CD4-positive, alpha-beta T cell treated with Interleukin-10 for 1 hour (primary cell): ENCODE measurements at regions not wholly inside any gene's neighbourhood (a gene's known extent, or its start where the extent isn't known, plus 50 kb on each side); places are given as distances from the start of the nearest gene placed in this dataset.

Experiments
- DNase-seq: peaks from one replicate; pipeline ENCODE4 v3.0.0-alpha.2; 2020

GRCh38 chr2:137826373-137827372 is 137.6 kb upstream of the HNMT start:
- no peak for DNase-seq

DNA sequence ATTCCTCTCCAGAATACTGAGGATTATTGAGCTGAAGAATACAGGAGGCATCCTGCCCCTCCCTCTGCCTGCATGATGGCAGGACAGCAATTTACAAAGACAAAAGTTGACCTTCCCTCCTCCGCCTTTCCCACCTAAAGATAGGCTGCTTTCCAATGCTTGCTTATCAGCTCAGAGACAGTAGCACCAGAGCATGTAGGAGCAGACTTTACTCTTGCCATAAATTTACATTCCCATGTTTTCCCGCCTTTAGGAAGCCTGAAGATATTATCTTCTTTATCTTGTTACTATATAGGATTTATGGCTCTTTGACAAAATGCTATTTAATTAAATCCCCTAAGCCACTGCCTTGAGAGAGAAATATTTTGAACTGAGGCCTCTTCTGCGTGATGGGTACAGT is 135.6 kb upstream of the HNMT start:
- no peak for DNase-seq

- DNase-seq = no peak
Observed at GRCh38 chr2:137829251-137829650, 135.0 kb upstream of the HNMT start.

DNA sequence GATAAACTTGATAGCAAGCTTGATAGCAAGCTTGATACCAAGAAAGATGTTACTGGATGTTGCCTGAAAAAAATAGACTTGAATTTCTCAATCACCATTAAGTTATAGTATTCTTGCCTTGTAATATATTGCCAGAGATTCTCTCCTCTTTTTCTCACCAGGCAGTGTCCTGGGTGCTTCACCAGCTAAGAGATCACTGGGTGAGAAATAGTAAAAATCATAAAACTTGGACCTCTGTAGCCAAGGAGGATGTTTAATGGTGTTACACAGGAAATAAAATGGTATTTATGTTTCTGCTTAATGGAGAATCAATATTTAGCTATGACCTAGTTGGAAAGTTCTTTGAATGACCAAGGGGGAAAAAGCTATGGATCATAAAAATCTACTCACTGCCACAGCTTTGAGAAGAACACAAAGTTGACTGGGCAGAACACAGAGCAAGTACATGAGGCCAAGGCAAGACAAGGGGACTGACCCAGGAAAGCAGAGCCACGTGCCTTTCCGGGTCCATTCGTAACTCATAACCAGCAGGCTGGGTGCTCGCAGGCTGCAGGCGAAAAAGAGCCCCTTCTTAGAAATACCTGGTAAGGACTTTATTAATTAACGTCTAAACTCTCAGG is 129.4 kb upstream of the HNMT start:
- no peak for DNase-seq

GRCh38 chr2:137836671-137837070 is 127.6 kb upstream of the HNMT start:
- no peak for DNase-seq

GRCh38 chr2:137837830-137838229 is 126.4 kb upstream of the HNMT start:
- DNase-seq = no peak

GRCh38 chr2:137838255-137839092 is 125.8 kb upstream of the HNMT start:
- peak; percentile 48 for DNase-seq

DNA sequence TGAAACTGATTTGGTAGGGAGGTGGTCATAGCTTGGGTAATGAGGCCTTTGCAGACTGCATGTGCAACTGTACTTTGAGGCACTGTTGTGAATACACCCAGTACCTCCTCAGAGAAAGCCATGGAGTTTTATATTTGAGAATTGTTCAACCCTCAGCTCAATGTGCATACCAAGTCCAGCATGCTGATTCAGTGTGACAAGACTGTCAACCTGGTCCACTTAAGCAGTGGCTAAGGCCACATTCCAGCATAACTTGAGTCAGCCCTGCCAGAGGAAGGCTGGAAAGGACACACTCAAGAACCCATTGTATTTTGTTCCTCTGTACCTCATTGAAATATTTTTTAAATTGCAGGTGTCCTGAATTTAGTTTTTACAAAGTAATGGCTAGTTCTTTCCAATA is 121.8 kb upstream of the HNMT start:
- no peak for DNase-seq

- DNase-seq = no peak
Observed at GRCh38 chr2:137842952-137843351, 121.3 kb upstream of the HNMT start.

DNA sequence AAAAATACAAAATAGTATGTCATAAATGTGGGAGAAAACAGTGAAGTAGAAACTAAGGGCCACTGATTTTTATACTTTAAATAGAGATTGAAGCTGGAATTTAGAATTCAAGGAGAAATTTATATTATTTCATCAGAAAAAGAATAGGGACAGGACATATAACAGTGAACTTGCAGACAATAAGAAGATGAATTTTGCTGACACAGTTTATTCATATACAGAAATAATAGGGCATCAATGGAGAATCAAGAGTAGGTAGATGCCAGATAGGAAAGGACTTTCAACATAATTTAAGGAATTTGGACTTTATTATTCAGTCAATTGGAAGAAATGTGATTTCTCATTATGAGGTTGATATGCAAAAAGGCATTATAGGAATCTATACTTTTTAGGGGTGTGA is 118.9 kb upstream of the HNMT start:
- no peak for DNase-seq

- no peak for DNase-seq
Observed at GRCh38 chr2:137846993-137847392, 117.3 kb upstream of the HNMT start.

GRCh38 chr2:137847443-137847842 is 116.8 kb upstream of the HNMT start:
- no peak for DNase-seq

GRCh38 chr2:137857881-137858280 is 106.4 kb upstream of the HNMT start:
- no peak for DNase-seq

GRCh38 chr2:137862651-137863050 is 101.6 kb upstream of the HNMT start:
- no peak for DNase-seq

- peak; percentile 40 for DNase-seq
Observed at GRCh38 chr2:137865954-137866540, 98.2 kb upstream of the HNMT start.

DNA sequence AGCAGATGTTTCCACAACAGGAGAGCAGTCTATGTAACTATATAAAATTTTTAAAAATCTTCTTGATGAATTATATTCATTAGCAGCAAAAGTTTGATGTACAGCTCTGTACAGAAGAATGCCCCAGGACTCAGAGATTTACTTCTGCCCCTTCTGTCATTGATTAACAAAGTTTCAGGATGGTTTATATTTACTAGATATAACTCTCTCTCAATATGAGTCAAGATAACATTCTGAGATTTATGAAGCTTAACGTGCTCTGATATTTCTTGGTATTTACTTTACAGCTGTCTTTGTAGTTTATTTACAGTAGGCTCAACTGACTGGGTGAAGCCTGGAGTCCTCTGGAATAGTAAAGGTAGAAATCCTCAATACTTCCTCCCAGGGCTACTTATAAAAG is 93.6 kb upstream of the HNMT start:
- DNase-seq = no peak

DNA sequence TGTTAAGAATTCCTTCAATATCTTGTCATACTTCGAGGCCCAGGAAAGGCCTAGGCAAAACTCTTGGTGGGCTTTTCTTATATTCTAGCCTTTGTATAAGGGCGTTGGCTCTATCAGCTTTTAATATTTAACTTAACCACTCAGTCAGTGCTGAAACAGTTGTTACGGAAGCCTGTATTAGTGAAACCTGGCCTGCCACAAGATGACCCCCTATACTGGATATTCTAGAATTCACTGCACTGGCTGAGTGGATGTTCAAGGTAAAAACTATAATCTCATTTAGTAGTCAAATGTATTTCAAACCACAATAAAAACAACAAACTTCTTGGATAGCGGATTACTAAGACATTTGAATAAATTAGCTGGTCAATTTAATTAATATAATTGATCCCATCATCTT is 91.7 kb upstream of the HNMT start:
- no peak for DNase-seq

DNA sequence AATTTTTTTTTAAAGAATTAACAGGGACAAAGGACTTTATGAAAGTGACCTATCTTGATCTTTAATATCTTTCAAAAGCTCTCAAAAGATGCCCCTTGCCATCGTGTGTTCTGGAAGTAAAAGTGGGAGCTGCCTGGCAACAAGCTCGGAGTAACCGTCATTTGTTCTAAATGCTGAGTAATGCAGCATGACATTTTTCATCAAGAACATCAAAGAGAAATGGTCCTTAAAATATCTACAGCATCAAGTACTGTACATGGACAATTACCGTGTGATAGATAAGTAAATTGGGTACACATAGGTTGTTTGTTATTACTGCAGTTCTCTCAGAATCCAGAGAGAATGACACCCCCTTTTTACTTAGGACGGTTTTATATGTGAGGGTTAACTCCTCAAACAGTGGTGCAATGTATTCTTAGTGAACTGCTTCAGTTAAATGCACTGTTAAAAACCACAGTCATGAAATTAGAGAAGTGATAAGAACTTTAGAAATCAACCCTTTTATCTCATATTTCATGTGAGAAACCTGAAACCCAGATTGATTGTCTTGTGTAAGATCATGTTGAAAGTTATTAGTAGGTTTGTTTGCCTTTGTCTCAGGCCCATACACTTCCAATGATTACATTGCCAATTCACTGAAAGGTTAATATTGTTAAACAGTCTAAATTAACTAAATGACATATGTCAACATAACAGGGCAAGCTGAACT is 90.6 kb upstream of the HNMT start:
- DNase-seq = no peak

- DNase-seq = no peak
Observed at GRCh38 chr2:137879121-137879520, 85.2 kb upstream of the HNMT start.

DNA sequence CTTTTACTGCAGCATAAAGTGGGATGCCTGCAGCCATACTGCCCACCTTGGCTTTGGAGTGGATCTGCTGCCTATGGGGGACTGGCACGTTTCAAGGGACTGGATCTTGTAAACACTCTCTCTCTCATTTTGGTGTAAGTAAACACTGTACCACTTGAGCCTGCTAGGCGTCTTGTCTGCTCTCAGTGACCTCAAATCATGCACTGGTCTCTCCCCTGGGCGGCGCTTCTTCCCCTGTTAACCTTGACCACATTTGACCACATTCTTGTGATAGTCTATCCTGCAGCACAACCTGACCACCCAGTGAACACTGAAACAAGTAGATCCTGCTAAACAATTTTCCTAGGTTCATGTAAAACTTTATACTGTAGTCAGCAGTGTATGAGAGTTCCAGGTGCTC is 82.6 kb upstream of the HNMT start:
- DNase-seq = no peak

- DNase-seq = no peak
Observed at GRCh38 chr2:137886083-137886831, 78.0 kb upstream of the HNMT start.

- no peak for DNase-seq
Observed at GRCh38 chr2:137888845-137889244, 75.4 kb upstream of the HNMT start.
